GM21447 (cell line): ENCODE measurements at regions not wholly inside any gene's neighbourhood (a gene's known extent, or its start where the extent isn't known, plus 50 kb on each side); places are given as distances from the start of the nearest gene placed in this dataset.

ENCODE experiments used
- ATAC-seq: cut with Tn5 transposase; IDR thresholded peaks from one replicate; pipeline ENCODE4 v1.9.1; 2021; ENCODE audit not compliant: unreplicated experiment

DNA sequence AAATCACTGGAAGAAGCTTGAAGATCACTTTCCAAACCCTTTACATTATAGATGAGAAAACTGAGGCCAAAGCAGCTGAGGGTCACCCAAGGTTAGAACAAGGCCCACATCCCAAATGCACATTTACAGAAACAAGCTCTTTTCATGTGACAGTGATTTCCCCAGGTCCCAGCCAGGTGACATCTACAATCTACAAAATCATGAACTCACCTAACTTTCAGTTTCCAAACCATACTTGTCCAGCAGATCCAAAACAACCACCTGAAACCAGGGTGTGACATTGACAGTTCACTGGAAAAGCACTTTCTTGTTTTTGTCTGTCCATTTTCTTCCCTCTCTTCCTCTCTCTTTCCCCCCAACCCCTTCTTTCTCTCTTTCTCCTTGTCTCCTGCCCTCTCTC is 132.2 kb upstream of the PRICKLE2 start:
- no peak for ATAC-seq

DNA sequence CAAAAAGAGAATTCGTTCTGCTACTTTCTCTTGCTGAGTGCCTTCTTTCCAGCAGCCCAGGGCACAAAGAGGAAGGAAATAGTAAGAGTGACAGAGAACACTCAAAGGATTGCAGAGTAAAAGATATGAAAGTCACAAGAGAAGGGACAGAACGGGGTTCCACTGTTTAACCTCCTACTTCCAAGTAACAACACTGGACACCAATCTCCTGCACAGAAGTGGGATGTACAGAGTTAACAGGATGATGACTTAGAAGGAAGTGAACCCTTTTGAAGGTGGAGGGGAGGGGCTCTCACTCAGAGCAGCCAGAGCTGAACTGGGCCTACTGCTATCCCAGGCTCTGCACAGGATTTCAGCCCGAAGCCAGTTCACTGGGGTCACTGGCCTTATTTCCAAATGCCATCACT is 130.1 kb upstream of the PRICKLE2 start:
- ATAC-seq: no peak

DNA sequence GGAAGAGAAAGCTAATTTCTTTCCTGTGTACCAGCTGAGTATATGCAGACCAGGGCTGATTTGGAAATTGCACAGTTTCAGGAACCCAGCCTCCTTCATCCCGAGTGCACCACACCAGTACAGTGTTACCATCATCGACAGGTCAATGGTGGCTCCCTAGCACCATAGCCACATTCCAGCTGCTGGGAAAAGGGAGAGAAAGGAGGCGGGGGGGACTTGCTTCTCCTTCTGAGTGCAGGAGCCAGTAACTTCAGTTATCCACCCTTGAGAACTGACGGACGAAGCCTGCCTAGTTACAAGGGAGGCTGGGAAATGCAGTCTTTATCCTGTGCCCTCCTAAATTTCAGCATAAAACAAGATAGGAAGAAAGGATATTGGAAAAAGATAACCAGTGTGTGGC is 129.7 kb upstream of the PRICKLE2 start:
- ATAC-seq: no peak

DNA sequence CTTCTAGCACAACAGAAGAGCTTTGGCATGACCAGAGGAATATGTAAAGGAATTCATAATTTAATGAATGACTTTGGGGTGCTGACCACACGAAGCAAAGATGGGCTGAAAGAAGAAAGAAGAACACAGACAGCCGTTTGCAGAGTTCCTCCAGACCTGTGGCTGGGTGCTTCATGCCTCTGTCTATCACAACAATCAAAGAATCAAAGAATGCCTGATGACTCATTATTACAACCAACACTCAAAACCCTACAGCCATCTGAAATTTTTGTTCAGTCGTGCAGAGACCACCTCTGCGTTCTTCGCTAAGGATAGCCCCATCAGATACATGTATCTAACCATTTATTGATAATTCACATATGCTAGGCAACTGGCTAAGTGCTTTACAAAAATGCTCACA is 129.0 kb upstream of the PRICKLE2 start:
- no peak for ATAC-seq

DNA sequence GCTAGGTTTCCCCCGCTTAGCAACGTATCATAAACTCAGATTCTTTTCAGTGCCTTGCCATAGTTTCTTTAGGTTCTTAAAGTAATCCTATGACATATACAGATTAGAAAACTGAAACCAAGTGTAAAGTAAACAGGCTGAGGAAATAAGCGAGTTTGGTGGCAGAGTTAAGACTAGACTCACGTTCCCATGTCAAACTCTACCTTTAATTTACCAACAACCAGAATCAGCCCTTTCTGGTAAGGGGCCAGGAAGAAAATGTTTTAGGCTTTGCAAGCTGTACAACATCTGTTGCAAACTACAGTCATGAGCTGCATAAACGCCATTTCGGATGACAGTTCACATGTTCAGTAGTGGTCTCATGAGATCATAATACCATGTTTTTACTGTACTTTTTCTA is 128.0 kb upstream of the PRICKLE2 start:
- no peak for ATAC-seq

DNA sequence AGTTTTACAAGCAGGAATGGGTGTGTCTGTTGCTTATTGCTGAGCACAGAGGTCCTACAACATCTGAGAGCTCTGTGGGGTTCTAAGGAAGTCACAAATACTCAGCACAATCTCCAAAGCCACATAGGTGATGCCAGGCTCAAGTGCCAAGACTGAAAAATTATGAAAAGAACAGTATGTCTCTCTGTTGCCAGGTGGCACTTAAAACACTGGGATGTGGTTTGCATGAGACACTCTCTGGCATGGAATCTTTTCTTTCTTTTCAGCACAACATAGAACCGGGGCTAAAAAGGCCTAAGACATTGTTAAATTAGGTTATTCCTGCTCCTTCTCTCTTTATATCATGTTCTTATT is 127.3 kb upstream of the PRICKLE2 start:
- no peak for ATAC-seq

DNA sequence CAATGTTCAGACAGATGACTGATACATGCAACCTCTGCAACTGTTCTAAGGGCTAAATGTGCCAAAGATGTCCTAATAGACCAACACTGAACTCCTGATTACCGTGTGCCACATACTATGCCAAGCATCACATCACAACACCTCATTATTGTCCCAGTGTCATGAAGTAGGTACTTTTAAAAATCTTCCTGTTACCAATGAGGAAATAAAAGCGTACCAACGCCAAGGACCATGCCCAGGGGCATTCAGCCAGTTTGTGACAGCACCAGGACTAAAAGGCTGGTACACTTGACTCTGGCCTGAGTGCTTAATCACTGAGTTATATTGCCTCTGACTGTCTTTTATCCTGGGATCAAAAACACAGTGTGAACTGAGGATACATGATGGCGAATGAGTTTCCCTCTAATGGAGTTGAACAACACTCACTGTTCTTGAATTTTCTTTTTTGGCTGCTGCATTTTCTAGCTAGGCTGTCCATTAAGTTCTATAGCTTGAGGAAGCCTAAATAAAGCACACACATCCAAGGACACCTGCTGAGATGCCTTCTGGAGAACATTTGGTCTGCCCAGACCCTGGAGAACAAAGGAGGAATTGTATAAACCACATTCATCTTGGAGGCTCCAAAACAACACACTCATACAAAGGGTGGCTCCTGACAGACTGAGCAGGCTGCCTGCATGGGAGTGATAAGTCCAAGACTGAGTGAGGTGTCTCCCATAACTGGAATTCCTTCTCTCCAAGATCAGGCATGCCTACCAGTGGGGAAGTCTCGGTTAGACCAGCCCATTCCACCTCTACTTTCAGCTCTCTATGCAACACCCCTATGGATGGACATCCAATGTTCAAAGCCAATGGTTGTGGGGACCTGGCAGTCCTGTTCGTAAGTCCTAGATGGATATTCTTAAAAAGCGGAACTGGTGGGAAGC is 126.7 kb upstream of the PRICKLE2 start:
- ATAC-seq: no peak

DNA sequence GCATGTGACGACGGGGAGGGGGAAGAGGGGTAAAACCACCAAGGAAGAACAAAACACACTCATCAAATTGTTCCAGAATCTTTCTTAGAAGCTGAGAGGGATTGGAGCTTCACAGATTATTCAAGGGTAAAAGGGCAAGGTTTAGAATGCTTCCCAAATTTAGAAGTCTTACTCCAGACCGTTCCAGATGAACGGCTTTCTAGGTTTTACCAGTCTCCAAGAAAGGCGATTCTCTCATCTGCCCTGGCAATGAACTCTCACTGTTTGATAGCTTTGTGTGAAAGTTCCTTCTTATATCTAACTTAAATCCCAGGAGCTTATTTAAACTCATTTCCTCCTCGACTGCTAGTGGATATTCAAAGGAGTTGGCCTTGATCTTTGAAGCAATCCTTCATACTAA is 124.3 kb upstream of the PRICKLE2 start:
- no peak for ATAC-seq

DNA sequence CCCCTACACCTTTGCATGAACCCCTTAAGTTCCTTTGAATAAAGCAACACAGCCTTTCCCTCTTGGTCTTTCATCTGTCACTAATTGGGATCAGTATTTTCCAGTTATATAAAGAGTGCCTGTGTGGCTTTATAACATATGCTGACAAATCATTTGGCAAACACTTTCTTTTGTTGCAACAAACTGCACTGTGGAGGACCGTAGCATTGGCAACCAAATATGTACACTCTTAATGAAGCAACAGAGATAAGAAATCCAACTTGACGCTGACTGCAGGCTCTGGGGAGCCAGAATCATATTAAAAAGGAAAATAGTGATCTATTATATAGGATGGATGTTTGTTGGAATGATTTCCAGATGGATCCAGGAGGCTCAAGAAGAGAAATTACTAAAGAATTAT is 120.1 kb upstream of the PRICKLE2 start:
- no peak for ATAC-seq

DNA sequence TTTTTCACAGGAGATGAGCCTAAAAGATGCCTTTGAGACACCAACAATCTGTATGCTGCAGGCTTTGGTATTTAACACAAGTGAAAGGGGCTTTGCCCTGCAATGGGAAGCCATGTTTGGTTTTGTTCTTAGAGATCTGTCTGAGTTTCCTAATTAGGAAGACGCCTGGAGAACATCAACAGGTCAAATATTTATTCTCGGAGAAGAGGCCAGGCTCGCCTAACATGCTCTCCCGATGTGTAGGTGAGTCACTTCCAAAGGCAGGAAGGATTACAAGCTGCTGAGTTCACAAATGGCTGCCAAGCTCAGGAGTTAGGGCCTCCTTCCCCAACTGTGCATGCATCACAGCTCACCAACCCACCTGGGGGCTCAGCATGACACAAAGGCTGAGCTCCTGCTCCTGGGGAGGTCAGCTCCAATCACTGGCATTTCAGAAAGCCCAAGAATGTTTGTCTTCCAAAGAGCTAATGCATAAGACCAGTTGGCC is 119.5 kb upstream of the PRICKLE2 start:
- no peak for ATAC-seq

DNA sequence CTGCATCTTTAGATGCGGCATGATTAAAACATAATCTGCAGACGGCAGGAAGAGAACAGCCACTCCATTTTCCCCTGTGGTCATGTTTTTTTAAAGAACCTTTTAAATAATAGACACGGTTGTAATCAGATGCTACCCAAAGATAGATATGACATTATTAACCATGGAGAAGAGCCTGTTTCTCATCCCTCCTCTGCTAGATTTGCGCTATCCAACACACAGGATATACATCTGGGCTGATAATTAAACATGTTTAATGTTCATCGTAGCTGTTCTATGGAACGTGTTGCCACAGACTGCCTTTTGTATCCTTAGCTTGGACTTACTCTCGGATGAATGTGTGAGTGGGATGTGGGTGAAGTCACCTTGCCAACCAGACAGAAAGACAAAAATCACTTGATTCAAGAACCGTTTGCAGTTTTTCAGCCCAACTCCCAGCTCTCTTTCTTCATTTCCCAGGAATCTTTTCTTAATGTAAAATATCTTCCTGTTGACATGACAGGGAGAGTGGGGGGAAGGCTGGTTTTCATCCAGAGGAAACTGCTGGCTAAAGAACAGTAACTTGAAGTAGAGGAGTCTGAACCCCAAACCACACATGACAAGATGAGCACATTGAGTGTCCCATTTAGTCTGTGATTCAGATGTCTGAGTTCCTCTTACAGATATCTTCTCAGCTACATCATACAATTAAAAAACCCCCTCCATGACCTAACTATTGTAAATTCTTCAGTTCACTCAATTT is 118.6 kb upstream of the PRICKLE2 start:
- ATAC-seq: no peak

DNA sequence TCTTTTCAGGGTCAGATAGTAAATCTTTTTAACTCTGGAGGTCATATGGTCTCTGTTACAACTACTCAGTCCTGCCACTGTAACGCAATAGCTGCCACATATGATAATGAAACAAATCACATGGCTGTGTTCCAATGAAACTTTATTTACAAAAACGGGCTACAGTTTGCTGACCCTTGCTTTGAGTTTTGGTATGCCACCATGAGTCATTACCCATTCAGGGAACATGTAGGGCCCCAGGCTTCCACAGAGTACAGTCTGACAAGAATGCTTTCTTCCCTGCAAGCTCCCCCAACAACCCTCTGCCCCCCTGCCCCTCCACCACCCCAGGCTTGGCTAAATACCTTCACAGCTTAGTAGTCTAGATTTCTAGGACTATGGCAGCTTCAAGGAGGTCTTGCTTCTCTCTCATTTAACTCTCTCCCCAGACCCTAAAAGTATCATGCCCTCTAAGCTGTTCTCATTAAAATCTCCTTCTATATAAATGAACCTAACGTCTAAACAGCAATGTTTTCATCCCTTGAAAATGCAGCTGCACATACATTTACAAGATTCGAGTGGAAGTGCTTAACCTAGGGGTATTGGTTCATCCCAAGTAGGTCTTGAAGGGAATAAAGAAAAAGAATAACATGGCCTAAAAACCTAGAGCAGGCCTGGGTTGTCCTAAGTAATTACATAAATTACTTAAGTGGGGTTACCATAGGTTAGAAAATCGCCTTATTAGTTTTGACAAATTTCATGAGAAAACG is 117.8 kb upstream of the PRICKLE2 start:
- ATAC-seq: no peak

DNA sequence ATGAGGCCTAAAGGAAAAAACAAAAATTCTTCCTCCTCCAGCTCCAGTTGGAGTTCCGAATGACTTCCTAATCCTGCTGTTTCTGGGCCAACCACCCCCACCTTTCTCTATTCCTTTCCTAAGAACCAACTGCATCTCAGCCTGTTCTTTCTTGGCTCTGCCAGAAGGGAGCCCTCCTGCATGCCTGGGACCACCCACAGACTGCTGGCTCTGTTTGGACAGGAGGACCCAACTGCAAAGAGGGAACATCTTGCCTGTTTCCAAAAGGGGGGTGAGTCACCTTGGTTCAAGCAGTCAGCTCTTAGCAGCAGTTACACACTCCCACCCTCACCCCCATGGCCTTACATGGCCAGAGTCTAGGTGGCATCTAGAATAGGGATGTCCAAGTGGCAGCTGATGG is 116.0 kb upstream of the PRICKLE2 start:
- no peak for ATAC-seq

DNA sequence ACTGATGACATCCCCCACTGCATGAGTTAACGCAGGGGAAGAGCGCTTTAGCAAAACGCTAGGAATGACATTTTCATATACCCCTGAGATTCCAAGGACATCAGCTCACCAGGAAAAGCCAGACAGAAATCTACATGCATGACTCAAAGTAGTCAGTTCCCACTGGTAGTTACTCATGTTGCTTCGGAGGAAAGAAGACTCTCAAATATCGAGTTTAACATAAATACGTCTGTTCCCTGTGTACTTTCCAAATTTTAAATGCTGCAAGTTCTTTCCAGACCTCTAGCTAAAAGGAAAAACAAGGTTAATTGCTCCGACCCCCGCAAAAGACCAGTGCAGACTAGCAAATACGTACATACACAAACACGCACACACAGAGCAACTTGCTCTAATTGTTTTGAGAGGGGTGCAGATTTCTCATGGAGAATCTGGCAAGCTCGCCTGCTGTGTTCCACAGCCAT is 115.4 kb upstream of the PRICKLE2 start:
- ATAC-seq: no peak

DNA sequence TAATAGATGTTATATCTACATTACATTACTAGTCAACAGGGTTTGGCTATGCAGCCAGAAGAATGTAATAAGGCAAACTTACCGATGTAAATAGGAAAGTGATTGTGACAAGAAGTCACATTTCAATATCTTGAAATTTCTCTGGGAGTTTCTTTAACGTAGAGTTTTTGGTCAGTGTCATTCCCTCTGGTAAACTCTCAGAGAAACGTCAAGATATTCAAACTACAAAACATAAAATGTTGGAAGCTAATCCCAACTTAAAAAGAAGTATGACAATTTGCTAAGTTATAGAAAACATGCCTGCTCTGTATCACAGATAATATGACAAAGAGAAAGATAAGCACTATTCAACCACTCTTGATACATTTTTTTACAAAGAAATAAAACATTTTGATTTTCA is 111.2 kb upstream of the PRICKLE2 start:
- ATAC-seq: no peak

DNA sequence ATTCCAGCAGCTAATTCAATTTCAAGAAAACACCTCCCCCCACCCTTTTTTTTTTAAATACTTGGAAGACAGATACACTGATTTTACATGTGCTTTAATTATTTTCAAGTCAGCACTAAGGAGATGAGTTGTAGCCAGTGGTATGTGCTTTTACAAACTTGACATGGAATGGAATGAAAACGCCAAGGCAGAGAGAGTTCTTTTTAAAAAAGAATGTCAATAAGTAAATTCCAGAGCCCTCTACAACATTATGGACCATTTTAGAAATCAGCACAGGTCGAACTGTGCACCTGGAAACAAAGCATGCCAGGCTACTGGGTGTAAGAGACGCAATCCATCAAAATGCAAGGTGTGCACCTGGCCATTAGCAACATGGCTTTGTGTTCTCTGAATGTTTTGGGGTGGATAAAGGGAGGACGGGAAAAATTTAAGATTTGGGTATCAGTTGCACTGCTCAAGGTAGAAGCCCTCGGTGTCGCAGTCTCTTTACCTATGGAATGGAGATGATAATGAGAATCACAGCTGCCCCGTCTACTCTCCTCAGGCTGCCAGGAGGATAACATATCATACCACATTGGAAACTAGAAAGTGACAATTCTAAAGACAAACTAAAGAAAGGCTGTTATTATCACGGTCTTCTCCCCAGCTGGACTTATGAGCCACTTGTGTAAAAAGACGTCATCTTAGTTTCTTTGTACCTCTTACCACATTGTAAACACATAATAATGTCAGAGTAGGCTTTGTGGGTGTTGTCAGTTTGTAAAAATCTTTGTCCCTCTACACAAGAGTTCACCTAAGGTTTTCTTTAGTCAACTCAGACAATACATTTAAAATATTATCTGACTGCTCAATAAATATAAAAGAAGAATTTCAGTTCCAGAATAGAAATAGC is 107.4 kb upstream of the PRICKLE2 start:
- no peak for ATAC-seq

DNA sequence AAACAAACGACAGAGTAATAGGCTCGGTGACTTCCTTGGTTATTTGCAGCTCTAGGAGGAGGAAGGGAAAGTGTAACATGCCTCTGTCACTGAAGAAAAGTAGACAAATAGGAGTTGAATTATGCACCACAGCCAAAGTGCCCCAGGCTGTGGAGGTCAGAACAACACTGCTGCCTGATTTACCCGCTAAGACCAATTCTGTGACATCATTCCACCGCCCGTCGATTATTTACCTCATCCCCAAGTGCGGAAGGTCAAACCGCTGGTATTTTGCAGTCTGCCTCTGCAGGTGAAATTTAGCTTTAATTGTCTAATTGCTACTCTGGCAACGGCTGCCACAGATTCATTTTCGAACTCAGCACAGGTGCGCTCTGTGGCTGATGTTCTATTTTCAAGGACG is 106.3 kb upstream of the PRICKLE2 start:
- no peak for ATAC-seq

DNA sequence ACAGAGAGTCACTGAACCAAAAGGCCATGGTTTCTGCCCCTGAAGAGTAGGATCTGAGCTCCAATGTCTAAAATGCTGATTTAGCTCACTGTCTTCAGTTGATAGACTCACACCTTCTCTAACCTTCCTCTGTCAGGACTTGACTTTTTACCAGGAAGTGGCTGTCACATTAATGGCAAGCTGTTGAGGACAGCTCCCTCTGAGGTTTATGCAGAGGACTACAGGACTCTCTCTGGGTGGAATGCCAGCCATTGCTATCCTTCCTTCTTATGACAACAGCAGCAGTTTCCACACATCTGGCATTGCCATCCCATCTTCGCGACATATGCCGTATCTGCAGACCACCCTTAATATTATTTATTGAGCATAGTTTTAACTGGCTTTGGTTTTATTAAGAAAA is 103.8 kb upstream of the PRICKLE2 start:
- no peak for ATAC-seq

DNA sequence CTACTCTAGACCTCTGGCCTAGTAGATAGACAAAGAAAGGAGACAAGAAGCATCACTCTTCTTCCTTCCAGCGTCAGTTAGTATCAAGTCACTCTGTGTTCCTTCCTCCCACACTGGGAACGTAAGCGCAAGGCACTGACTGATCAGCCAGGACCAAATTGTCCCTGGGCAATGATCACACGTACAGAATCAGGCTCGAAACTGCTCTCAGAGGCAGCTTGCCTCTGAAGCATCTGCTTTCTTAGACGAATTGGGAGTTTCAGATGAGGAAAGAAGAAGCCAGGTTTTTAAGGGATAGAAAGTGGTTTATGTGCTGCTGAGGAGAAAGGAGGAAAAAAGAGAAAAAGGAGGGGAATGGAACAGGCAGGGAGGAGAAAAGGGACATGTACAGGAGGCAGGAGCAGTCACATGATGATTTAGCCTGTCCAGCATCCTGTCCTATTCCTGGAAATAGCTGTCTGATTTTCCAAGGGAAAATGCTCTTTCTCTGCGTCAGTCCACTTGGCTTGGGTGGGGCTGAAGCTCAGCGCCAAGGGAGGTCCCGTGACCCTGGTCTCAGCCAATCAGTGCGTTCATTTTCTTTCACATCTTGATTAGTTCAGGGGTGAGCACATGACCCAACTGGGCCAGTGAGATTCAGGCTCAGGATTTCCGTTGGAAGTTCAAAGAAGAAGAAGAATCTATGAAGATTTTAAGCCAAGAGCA is 102.0 kb upstream of the PRICKLE2 start:
- no peak for ATAC-seq

DNA sequence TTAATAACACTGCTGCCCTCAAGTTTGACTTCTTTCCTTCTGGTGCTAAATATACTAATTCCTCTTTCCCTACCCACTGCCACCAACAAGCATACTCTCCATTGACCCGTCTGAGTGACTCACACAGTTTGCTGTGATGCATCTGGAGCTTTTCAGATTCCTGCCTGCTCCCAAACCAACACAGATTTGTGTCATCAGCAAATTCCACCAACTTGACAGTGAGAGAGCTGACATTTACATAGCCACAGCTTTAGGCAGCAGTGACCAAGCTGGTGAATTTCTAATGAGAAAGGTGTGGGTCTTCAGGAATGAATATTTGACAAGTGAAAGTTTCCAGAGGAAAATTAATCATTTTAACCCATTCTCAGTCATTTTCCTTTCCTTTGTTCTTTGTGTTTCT is 96.5 kb upstream of the PRICKLE2 start:
- no peak for ATAC-seq
